Endothelial cell of umbilical vein (primary cell): ENCODE measurements at regions not wholly inside any gene's neighbourhood (a gene's known extent, or its start where the extent isn't known, plus 50 kb on each side); places are given as distances from the start of the nearest gene placed in this dataset.

ENCODE experiments used
- CTCF ChIP-seq, 2 donors: IDR thresholded peaks; 1 replicate in 1 of 2; 2 replicates in 1 of 2; pipeline ENCODE4 v1.5.1; 2011; ENCODE audit warnings: low read length in 2 of 2, mild to moderate bottlenecking in 2 of 2, moderate library complexity in 2 of 2, control low read depth in 1 of 2, inconsistent platforms in 1 of 2, low read depth in 1 of 2; ENCODE audit not compliant: insufficient read depth in 1 of 2; ENCODE audit errors: extremely low read depth in 1 of 2
- FOS ChIP-seq: IDR thresholded peaks from 2 replicates; pipeline ENCODE4 v1.6.1; 2011; ENCODE audit warnings: mild to moderate bottlenecking, low read length, moderate library complexity, borderline replicate concordance; ENCODE audit not compliant: insufficient read depth
- JUN ChIP-seq: IDR thresholded peaks from 2 replicates; pipeline ENCODE4 v1.6.1; 2011; ENCODE audit warnings: borderline replicate concordance, low read depth; ENCODE audit not compliant: insufficient read length, insufficient read depth
- MAX ChIP-seq: IDR thresholded peaks from 2 replicates; pipeline ENCODE4 v1.6.1; 2011; ENCODE audit not compliant: insufficient read depth, insufficient read length
- MYC ChIP-seq: IDR thresholded peaks from one replicate; pipeline ENCODE4 v1.6.1; 2011; ENCODE audit warnings: mild to moderate bottlenecking, low read depth, low read length
- POLR2A ChIP-seq: IDR thresholded peaks from 2 replicates; pipeline ENCODE4 v1.6.1; 2012; ENCODE audit warnings: low read depth, mild to moderate bottlenecking, control low read depth, low read length
- POLR2AphosphoS5 ChIP-seq: IDR thresholded peaks from 2 replicates; pipeline ENCODE4 v1.6.1; 2012; ENCODE audit warnings: low read depth, mild to moderate bottlenecking, control low read depth, low read length, moderate library complexity; ENCODE audit not compliant: insufficient read depth

- TF ChIP-seq CTCF (IDR thresholded peaks at IDR 0.05; ENCODE audit: extremely low read depth in 1 of 2, insufficient read depth in 1 of 2, low read depth in 1 of 2, low read length in 2 of 2), result no peak
- TF ChIP-seq POLR2AphosphoS5, result no peak
- TF ChIP-seq MYC, result no peak
- no peak for TF ChIP-seq MAX
- no peak for TF ChIP-seq POLR2A
- TF ChIP-seq JUN, result no peak
- no peak for TF ChIP-seq FOS
These were observed 201.7 kb downstream of the MREG start for GRCh38 chr2:215811409-215812345.
